HG02884 (cell line): ENCODE measurements at regions not wholly inside any gene's neighbourhood (a gene's known extent, or its start where the extent isn't known, plus 50 kb on each side); places are given as distances from the start of the nearest gene placed in this dataset.
"Not testable (repeated sequence)": the region's sequence is repeated elsewhere in the genome, so short reads cannot be mapped to it uniquely, and the experiment has no call there.

Experiments
- ATAC-seq: cut with Tn5 transposase; IDR thresholded peaks from one replicate; pipeline ENCODE4 v1.9.1; 2021; ENCODE audit warnings: mild to moderate bottlenecking, moderate library complexity; ENCODE audit not compliant: unreplicated experiment

DNA sequence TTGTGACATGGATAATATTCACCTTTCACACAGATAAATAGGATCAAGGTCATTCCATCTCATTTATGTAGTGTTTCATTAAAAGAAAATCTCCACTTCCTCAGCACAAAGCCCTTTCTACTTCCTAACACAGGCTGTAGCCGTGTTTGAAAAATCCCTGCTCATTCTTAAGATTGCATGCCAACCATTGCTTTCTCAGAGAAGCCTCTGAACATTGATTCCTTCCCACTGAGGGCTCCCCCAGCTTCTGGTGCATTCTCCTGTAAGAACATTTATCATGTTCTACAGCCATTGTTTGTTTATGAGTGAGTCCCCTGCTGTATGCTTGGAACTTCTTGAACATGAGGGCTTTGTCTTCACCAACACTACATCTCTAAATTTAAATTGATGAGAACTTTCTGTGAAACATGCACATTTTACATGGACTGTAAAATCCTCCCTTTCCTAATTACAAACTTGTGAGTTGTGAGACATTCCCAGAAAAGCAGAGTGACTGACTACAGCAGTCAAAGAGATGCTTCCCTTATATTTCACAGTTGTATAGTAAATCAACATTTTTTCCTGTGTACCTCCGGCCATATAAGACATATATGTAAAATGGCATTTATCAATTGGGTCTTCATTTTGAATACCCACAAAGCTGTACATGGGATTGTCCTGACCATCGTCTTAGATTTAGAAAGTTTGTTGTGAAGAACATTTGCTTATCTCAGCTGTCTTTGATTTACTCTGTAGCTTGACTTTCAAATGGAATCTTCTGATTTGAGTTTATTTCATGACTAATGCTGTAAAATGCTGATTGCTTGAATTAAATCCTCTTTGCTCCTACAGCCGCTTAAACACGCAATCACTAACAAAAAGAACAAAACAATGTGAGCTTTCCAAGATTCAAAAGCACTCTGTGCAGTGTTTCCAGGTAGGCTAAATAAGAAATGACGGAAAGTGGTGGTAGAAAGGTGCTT lies 600.5 kb upstream of the SLIT2 start:
- ATAC-seq = no peak

DNA sequence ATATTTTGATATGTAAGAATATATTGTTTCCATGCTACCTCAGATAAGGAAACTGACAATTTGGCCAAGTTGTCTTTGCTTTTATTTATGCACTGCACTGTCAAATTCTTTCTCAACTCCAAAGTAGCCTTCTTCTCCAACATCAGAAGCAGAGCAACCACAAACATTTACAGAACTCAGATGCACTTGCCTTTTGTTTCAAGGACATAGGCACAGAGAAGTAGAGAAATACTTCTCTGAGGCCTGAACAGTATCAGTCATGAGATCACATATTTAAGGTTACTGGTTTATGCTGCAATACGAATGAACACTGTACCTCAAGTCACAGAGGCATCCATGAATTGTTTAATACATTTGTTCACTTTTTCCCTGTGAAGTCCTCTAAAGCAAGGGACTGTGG lies 606.1 kb upstream of the SLIT2 start:
- no peak for ATAC-seq

- no peak for ATAC-seq
Measured at GRCh38 chr4:19636451-19636850, 615.3 kb upstream of the SLIT2 start.

- ATAC-seq = no peak
Measured at GRCh38 chr4:19631814-19632213, 619.9 kb upstream of the SLIT2 start.

DNA sequence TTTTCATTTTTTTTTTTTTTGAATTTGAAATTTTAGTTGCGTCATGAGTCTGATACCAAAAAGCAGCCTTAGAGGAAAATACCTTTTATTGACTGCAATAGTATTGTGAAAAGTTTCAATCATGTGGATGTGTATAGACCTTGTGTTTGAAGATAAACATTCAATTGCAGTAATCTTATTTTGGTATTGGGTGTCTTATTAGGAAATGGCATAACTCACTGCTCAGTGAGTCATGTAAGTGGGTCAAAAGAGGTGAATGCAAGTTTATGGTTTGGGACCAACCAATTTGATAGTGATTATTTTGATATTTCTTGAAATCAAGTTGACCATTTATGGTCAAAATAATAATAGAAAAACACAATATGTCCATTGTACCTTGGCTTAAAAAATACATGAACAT lies 627.8 kb upstream of the SLIT2 start:
- ATAC-seq = no peak

- no peak for ATAC-seq
Measured at GRCh38 chr4:19615086-19615689, 636.5 kb upstream of the SLIT2 start.

DNA sequence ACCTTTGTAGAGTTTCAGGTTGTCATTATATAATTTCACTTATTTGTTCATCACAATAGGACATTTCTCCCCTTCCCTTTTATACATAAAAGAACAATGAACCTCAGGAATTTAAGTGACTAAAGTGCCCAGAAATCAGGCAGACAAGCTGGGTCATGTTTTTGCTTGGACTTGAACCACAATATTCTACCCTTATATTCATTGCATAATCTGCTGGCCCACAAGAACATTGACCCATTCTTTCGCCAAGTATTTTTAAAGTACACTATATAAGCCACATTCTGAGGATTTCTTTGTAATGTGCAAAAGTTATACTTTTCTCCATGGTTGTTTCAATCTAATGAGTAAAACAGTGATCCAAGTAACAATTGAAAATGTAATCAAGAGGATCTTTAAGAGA lies 637.5 kb upstream of the SLIT2 start:
- no peak for ATAC-seq

- ATAC-seq = no peak
Measured at GRCh38 chr4:19596342-19596741, 655.4 kb upstream of the SLIT2 start.

- no peak for ATAC-seq
Measured at GRCh38 chr4:19592391-19592790, 659.3 kb upstream of the SLIT2 start.

GRCh38 chr4:19583827-19584569 lies 667.7 kb upstream of the SLIT2 start:
- no peak for ATAC-seq

DNA sequence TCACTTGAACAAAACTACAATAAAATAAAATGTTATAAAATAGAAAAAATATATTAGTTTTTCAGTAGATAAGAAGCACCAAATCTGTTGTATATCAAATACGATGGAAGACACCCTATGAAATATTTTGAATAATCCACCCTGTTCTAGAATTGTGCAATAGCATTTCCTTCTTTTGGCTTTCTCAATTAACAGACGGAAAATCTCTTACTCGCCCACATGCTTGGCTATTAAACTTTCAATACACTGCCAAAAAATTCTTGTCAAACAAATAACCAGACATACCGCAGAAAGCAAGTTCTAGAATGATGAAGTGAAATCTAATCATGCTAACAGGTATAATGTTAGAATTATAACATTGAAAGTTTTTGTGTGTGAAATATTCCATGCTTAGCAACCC lies 671.6 kb upstream of the SLIT2 start:
- ATAC-seq = no peak

- ATAC-seq = no peak
Measured at GRCh38 chr4:19579608-19580007, 672.1 kb upstream of the SLIT2 start.

GRCh38 chr4:19577097-19577496 lies 674.6 kb upstream of the SLIT2 start:
- ATAC-seq = no peak

DNA sequence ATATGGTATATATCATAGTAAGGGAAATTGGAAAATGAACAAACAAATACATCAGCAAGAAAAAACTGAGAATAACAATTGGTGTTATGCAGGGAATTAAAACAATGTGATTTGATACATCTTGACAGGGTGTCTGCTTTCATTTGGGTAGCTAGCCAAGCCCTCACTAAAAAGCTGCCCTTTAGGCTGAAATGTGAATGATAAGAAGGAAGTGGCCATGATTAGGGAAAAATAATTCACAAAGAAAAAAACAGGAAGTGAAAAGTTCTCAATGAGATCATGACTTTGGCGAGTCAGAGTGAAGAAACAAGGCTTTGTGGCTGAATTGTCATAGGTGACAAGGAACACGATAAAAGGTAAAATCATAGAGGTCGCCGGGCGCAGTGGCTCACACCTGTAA lies 675.8 kb upstream of the SLIT2 start:
- no peak for ATAC-seq

- no peak for ATAC-seq
Measured at GRCh38 chr4:19566041-19566440, 685.7 kb upstream of the SLIT2 start.

DNA sequence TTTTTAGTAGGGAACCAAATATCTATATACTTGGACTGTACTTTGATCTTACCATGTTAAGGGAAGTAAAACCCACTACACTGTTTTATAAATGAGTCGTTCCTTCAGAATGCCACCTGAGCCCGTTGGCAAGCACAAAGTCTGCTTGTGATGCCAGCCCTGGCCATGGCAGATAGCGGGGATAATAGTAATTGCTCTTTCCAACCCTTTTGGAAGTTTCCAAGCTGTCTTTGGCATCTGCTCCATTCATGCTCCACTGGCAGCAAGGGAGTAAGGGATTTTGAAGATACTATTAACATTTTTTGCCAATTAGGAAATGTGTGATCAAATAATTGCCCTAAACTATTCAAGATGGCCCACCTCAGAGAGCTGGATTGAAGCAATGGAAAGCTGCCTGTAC lies 689.2 kb upstream of the SLIT2 start:
- no peak for ATAC-seq

DNA sequence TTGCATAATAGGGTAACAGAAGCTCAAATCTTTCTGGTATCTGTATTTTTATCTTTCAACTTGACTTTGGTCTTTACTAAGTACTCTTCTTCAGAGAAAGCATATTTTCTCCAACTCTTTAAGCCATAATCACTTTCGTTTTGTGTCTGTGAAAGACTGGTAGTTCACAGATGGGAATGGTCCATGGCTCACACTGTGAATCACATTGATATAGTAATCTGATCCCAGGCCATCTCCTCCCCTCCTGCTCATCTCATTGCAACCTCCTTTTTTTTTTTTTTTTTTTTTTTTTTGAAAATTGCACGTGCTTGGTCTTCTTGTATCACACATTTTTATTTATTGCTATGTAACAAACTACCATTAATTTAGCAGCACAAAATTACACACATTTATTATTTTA lies 694.5 kb upstream of the SLIT2 start:
- ATAC-seq = no peak

- not testable (repeated sequence) for ATAC-seq
Measured at GRCh38 chr4:19556276-19556675, 695.4 kb upstream of the SLIT2 start.

GRCh38 chr4:19547463-19547862 lies 704.2 kb upstream of the SLIT2 start:
- ATAC-seq = no peak

GRCh38 chr4:19544446-19545125 lies 707.1 kb upstream of the SLIT2 start:
- ATAC-seq = no peak

GRCh38 chr4:19540859-19541540 lies 710.7 kb upstream of the SLIT2 start:
- ATAC-seq = no peak
